GM12891 (cell line): ENCODE measurements at regions not wholly inside any gene's neighbourhood (a gene's known extent, or its start where the extent isn't known, plus 50 kb on each side); places are given as distances from the start of the nearest gene placed in this dataset.

Experiments used
- POLR2A ChIP-seq: IDR thresholded peaks from 2 replicates; pipeline ENCODE4 v1.6.1; 2011; ENCODE audit warnings: low read depth, low read length, control low read depth
- POLR2AphosphoS5 ChIP-seq: IDR thresholded peaks from 2 replicates; pipeline ENCODE4 v1.6.1; 2011; ENCODE audit warnings: low read depth, low read length, control low read depth
- POU2F2 ChIP-seq: IDR thresholded peaks from 2 replicates; pipeline ENCODE4 v1.6.1; 2011; ENCODE audit warnings: low read depth, mild to moderate bottlenecking, control low read depth, low read length, moderate library complexity
- TAF1 ChIP-seq: IDR thresholded peaks from 2 replicates; pipeline ENCODE4 v1.6.1; 2011; ENCODE audit warnings: low read depth, low read length, control low read depth

GRCh38 chr6:14716499-14717146 lies 529.2 kb upstream of the JARID2 start:
- no peak for TF ChIP-seq POLR2A
- TF ChIP-seq TAF1: no peak
- TF ChIP-seq POLR2AphosphoS5: no peak
- TF ChIP-seq POU2F2: no peak
